HEK293 (cell line): ENCODE measurements at regions not wholly inside any gene's neighbourhood (a gene's known extent, or its start where the extent isn't known, plus 50 kb on each side); places are given as distances from the start of the nearest gene placed in this dataset.
"Not testable (repeated sequence)": the region's sequence is repeated elsewhere in the genome, so short reads cannot be mapped to it uniquely, and the experiment has no call there.

Experiments used
- CTCF ChIA-PET: fragments of 350-600 bp; formaldehyde crosslinking; extraction: SDS; loops from one replicate; lab custom pipeline; 2021; ENCODE audit warnings: antibody characterized with exemption; lab: Yijun Ruan, JAX
- POLR2A ChIA-PET: fragments of 300-600 bp; formaldehyde crosslinking; extraction: SDS; loops from one replicate; lab custom pipeline; 2020; ENCODE audit warnings: antibody characterized with exemption, inconsistent platforms; lab: Yijun Ruan, JAX
- H3K27ac ChIP-seq: fragments of 200-500 bp; sonication (Bioruptor generic); 2 replicates; pipeline ENCODE4 v1.5.1; 2014; ENCODE audit warnings: low read depth, low read length, control low read depth, inconsistent platforms; ENCODE audit errors: extremely low read depth
- H3K36me3 ChIP-seq, 2 experiments: fragments of 200-500 bp in 1 of 2; sonication (Bioruptor generic) in 1 of 2; 1 replicate in 1 of 2; 2 replicates in 1 of 2; pipeline ENCODE4 v1.5.1; 2014 to 2017; ENCODE audit warnings: inconsistent platforms in 2 of 2, low read length in 2 of 2; ENCODE audit not compliant: control insufficient read depth in 2 of 2, insufficient read depth in 1 of 2
- H3K4me1 ChIP-seq: fragments of 200-500 bp; sonication (Bioruptor generic); 2 replicates; pipeline ENCODE4 v1.5.1; 2014; ENCODE audit warnings: mild to moderate bottlenecking, low read length, inconsistent platforms; ENCODE audit not compliant: control insufficient read depth, insufficient read depth
- H3K4me3 ChIP-seq: 2 replicates; pipeline ENCODE4 v1.5.1; 2011; ENCODE audit warnings: low read depth, mild to moderate bottlenecking, control low read depth, low read length, moderate library complexity
- H3K9me3 ChIP-seq: fragments of 200-500 bp; sonication (Bioruptor generic); 2 replicates; pipeline ENCODE4 v1.5.1; 2014; ENCODE audit warnings: low read depth, low read length, inconsistent platforms; ENCODE audit not compliant: control insufficient read depth, insufficient read depth
- BCL11A ChIP-seq: fragments of 450-650 bp; formaldehyde crosslinking; IDR thresholded peaks from 2 replicates; pipeline ENCODE4 v1.5.1; 2016; ENCODE audit warnings: low read depth, missing biosample characterization, missing genetic modification characterization
- GLI2 ChIP-seq: fragments of 450-650 bp; formaldehyde crosslinking; IDR thresholded peaks from 2 replicates; pipeline ENCODE4; 2017; ENCODE audit warnings: missing biosample characterization, missing genetic modification characterization, low read depth, borderline replicate concordance
- IKZF3 ChIP-seq: fragments of 450-650 bp; IDR thresholded peaks from 2 replicates; pipeline ENCODE4 v1.5.0; 2018; ENCODE audit warnings: missing biosample characterization, mild to moderate bottlenecking, missing genetic modification characterization, moderate library complexity
- OSR2 ChIP-seq: fragments of 450-650 bp; formaldehyde crosslinking; IDR thresholded peaks from 2 replicates; pipeline ENCODE4 v1.5.1; 2016; ENCODE audit warnings: missing biosample characterization, missing genetic modification characterization
- SP3 ChIP-seq: fragments of 450-650 bp; formaldehyde crosslinking; IDR thresholded peaks from 2 replicates; pipeline ENCODE4 v1.5.1; 2016; ENCODE audit warnings: missing biosample characterization, missing genetic modification characterization
- ZNF157 ChIP-seq: fragments of 450-650 bp; formaldehyde crosslinking; IDR thresholded peaks from 2 replicates; pipeline ENCODE4 v1.5.1; 2016; ENCODE audit warnings: missing biosample characterization, missing genetic modification characterization
- ZNF2 ChIP-seq: fragments of 450-650 bp; formaldehyde crosslinking; IDR thresholded peaks from 2 replicates; pipeline ENCODE4 v1.5.1; 2016; ENCODE audit warnings: missing biosample characterization, missing genetic modification characterization
- ZNF202 ChIP-seq: fragments of 450-650 bp; formaldehyde crosslinking; IDR thresholded peaks from 2 replicates; pipeline ENCODE4 v1.5.1; 2016; ENCODE audit warnings: missing biosample characterization, missing genetic modification characterization, borderline replicate concordance
- ZNF501 ChIP-seq: fragments of 450-650 bp; formaldehyde crosslinking; IDR thresholded peaks from 2 replicates; pipeline ENCODE4 v1.5.1; 2016; ENCODE audit warnings: missing biosample characterization, missing genetic modification characterization
- ZNF530 ChIP-seq: fragments of 450-650 bp; formaldehyde crosslinking; IDR thresholded peaks from 2 replicates; pipeline ENCODE4 v1.5.1; 2016; ENCODE audit warnings: low read depth, missing biosample characterization, missing genetic modification characterization
- ZNF561 ChIP-seq: fragments of 450-650 bp; IDR thresholded peaks from 2 replicates; pipeline ENCODE4 v1.5.1; 2018; ENCODE audit warnings: missing biosample characterization, missing genetic modification characterization, borderline replicate concordance
- ZNF610 ChIP-seq: fragments of 450-650 bp; formaldehyde crosslinking; IDR thresholded peaks from 2 replicates; pipeline ENCODE4 v1.5.1; 2016; ENCODE audit warnings: missing biosample characterization, missing genetic modification characterization, borderline replicate concordance
- ZNF621 ChIP-seq: fragments of 450-650 bp; formaldehyde crosslinking; IDR thresholded peaks from 2 replicates; pipeline ENCODE4 v1.5.1; 2017; ENCODE audit warnings: missing biosample characterization, missing genetic modification characterization
- ZNF623 ChIP-seq: fragments of 450-650 bp; formaldehyde crosslinking; IDR thresholded peaks from 2 replicates; pipeline ENCODE4 v1.5.1; 2016; ENCODE audit warnings: missing biosample characterization, missing genetic modification characterization
- ZNF664 ChIP-seq: fragments of 450-650 bp; formaldehyde crosslinking; IDR thresholded peaks from 2 replicates; pipeline ENCODE4 v1.5.1; 2016; ENCODE audit warnings: missing biosample characterization, missing genetic modification characterization
- TF ChIP-seq, protein P1 (sequence below): fragments of 450-650 bp; formaldehyde crosslinking; IDR thresholded peaks from 2 replicates; pipeline ENCODE4 v1.5.1; 2016; ENCODE audit warnings: missing biosample characterization, missing genetic modification characterization, borderline replicate concordance
- TF ChIP-seq, protein P2 (sequence below): fragments of 450-650 bp; formaldehyde crosslinking; IDR thresholded peaks from 2 replicates; pipeline ENCODE4 v1.5.1; 2017; ENCODE audit warnings: missing biosample characterization, missing genetic modification characterization
- TF ChIP-seq, protein P3 (sequence below): fragments of 450-650 bp; formaldehyde crosslinking; IDR thresholded peaks from 2 replicates; pipeline ENCODE4 v1.5.1; 2016; ENCODE audit warnings: missing biosample characterization, missing genetic modification characterization

DNA sequence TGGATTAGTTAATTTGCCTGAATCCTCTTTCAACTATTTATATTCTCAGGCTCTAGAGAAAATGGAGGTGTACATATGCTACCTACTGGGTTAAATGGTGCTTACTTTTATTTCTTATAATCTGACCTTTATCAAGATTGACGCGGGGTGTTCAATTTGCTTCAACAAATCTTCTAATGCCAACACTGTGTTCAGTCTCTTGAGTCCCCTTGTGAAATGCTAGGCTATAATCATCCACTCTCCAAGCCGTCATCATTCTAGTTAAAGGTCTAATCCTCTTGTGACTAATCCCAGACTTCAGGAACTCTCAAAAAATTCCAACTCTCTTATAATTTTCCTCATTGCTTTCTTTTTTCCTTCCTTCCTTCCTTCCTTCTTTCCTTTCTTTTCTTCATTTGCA lies 1396.2 kb downstream of the CDH8 start:
- no peaks in the 10 kb centered on the region for H3K36me3 ChIP-seq
- POLR2A ChIA-PET: no interaction called here

DNA sequence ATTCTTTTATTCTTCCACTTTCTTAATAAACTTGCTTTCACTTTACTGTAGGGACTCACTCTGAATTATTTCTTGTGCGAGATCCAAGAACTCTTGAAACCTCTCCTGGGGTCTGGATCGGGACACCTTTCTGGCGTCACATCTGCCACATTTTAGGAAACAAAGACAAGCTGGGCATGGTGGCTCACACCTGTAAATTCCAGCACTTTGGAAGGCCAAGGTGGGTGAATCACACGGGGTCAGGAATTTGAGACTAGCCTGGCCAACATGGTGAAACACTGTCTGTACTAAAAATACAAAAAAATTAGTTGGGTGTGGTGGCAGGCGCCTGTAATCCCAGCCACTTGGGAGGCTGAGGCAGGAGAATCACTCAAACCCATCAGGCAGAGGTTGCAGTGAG lies 1399.6 kb downstream of the CDH8 start:
- POLR2A ChIA-PET, H3K4me1 ChIP-seq, H3K9me3 ChIP-seq, CTCF ChIA-PET, H3K4me3 ChIP-seq, H3K27ac ChIP-seq, H3K36me3 ChIP-seq: not testable (repeated sequence)

More for the DNA sequence above, 1396.2 kb downstream of the CDH8 start:
- Histone ChIP-seq H3K9me3 (no peaks in the 10 kb centered on the region), H3K4me3 (no peak overlapping the region), H3K27ac (no peak overlapping the region), H3K4me1 (no peaks in the 10 kb centered on the region)
- TF ChIP-seq ZNF2 (tag by site-specific recombination) (no peak), ZNF621 (tag by site-specific recombination) (no peak), ZNF530 (tag by site-specific recombination) (no peak)
- CTCF ChIA-PET: no interaction called here

DNA sequence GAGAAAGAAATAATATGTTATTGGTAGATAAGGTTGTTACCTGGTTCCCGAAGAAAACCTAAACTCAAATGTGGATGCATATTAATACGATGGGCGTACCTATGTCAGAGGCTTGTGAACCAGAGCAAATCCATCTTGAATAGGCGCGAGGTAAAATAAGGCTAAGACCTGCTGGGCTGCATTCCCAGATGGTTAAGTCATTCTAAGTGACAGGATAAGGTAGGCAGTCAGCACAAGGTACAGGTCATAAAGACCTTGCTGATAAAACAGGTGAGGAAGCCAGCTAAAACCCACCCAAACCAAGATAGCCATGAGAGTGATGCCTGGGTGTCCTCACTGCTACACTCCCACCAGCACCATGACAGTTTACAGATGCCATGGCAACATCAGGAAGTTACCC lies 1400.1 kb downstream of the CDH8 start:
- Histone ChIP-seq H3K27ac (no peak overlapping the region), H3K4me1 (no peaks in the 10 kb centered on the region), H3K9me3 (no peaks in the 10 kb centered on the region), H3K4me3 (no peak overlapping the region), H3K36me3 (no peaks in the 10 kb centered on the region)
- TF ChIP-seq SP3 (no peak), IKZF3 (tag by site-specific recombination) (no peak)
- ChIA-PET POLR2A (no interaction called here), CTCF (no interaction called here)

DNA sequence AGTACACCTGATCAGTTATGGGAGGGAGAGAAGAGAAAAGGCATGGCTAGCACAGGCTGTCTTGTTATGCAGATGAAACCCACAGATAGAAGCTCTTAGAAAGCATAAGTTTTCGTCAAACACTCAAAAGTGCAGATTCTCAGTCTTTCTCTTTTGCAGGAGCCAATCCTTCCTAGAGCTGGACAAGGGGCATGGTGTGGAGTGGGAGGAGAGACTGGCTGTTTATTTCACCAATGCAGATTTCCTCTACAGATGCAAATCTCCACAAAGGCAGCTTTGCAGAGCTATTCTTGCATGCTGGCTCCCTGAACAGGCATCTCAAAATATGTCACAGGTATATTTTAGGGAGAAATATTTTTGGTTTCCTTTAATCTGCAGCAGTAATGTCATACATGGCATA lies 1400.7 kb downstream of the CDH8 start:
- TF ChIP-seq, protein P1, sequence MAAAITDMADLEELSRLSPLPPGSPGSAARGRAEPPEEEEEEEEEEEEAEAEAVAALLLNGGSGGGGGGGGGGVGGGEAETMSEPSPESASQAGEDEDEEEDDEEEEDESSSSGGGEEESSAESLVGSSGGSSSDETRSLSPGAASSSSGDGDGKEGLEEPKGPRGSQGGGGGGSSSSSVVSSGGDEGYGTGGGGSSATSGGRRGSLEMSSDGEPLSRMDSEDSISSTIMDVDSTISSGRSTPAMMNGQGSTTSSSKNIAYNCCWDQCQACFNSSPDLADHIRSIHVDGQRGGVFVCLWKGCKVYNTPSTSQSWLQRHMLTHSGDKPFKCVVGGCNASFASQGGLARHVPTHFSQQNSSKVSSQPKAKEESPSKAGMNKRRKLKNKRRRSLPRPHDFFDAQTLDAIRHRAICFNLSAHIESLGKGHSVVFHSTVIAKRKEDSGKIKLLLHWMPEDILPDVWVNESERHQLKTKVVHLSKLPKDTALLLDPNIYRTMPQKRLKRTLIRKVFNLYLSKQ: no peak
- TF ChIP-seq BCL11A (tag by site-specific recombination): no peak
- TF ChIP-seq OSR2 (tag by site-specific recombination): no peak
- POLR2A ChIA-PET: no interaction called here
- H3K9me3 ChIP-seq: no peaks in the 10 kb centered on the region

DNA sequence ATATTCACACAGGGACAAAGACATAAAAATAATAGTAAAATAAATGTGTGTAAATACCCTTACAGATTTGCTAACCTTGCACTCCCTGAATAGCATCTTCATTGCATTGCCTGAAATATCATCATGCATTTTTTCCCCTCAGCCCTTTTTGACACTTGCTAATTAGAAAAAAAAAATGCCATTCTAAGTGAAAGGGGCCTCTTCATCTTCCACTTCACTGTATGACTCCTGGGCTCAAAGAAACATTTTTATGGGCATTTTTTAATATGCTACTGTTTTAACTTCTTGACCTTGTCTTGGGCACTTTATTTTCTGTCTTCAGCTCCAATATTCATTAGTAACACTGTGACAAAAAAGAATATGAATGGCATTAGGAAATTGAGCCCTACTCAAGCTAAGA lies 1424.4 kb downstream of the CDH8 start:
- H3K36me3 ChIP-seq: no peaks in the 10 kb centered on the region
- TF ChIP-seq GLI2 (tag by site-specific recombination) (no peak), ZNF623 (no peak), ZNF610 (tag by site-specific recombination) (no peak), ZNF157 (no peak), ZNF501 (no peak), ZNF664 (tag by site-specific recombination) (no peak), OSR2 (tag by site-specific recombination) (no peak), ZNF202 (tag by site-specific recombination) (no peak), ZNF561 (tag by site-specific recombination) (no peak)
- TF ChIP-seq, protein P2, sequence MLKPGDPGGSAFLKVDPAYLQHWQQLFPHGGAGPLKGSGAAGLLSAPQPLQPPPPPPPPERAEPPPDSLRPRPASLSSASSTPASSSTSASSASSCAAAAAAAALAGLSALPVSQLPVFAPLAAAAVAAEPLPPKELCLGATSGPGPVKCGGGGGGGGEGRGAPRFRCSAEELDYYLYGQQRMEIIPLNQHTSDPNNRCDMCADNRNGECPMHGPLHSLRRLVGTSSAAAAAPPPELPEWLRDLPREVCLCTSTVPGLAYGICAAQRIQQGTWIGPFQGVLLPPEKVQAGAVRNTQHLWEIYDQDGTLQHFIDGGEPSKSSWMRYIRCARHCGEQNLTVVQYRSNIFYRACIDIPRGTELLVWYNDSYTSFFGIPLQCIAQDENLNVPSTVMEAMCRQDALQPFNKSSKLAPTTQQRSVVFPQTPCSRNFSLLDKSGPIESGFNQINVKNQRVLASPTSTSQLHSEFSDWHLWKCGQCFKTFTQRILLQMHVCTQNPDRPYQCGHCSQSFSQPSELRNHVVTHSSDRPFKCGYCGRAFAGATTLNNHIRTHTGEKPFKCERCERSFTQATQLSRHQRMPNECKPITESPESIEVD (tag by site-specific recombination): no peak
- TF ChIP-seq, protein P3, sequence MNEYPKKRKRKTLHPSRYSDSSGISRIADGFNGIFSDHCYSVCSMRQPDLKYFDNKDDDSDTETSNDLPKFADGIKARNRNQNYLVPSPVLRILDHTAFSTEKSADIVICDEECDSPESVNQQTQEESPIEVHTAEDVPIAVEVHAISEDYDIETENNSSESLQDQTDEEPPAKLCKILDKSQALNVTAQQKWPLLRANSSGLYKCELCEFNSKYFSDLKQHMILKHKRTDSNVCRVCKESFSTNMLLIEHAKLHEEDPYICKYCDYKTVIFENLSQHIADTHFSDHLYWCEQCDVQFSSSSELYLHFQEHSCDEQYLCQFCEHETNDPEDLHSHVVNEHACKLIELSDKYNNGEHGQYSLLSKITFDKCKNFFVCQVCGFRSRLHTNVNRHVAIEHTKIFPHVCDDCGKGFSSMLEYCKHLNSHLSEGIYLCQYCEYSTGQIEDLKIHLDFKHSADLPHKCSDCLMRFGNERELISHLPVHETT (tag by site-specific recombination): no peak
- TF ChIP-seq, all 188 proteins: peak for 0
- CTCF ChIA-PET: no interaction called here
- Histone ChIP-seq H3K9me3 (no peaks in the 10 kb centered on the region), H3K4me1 (no peaks in the 10 kb centered on the region), H3K4me3 (no peak overlapping the region), H3K27ac (no peak overlapping the region)
- POLR2A ChIA-PET: no interaction called here

More for the DNA sequence above, 1400.7 kb downstream of the CDH8 start:
- Histone ChIP-seq H3K4me3 (no peak overlapping the region), H3K27ac (no peak overlapping the region), H3K4me1 (no peaks in the 10 kb centered on the region), H3K36me3 (no peaks in the 10 kb centered on the region)
- CTCF ChIA-PET: no interaction called here
